WTC11 (cell line): ENCODE measurements at regions not wholly inside any gene's neighbourhood (a gene's known extent, or its start where the extent isn't known, plus 50 kb on each side); places are given as distances from the start of the nearest gene placed in this dataset.

ENCODE experiments used
- ATAC-seq: fragments of 200-7000 bp; cut with Tn5 transposase; 2 replicates; pipeline ENCODE4 v1.10.0; 2021; ENCODE audit warnings: mild to moderate bottlenecking, moderate library complexity
- CTCF ChIA-PET: fragments of 300-600 bp; sonication (Branson Sonifier 250); formaldehyde crosslinking; loops from one replicate; lab custom pipeline; 2021; ENCODE audit warnings: antibody characterized with exemption; lab: Charles Lee
- POLR2A ChIA-PET: fragments of 350-600 bp; sonication (Branson Sonifier 250); formaldehyde crosslinking; loops from one replicate; lab custom pipeline; 2021; ENCODE audit warnings: antibody characterized with exemption; lab: Charles Lee
- DNase-seq: peaks from one replicate; pipeline ENCODE4 v3.0.0; 2021; ENCODE audit warnings: low spot score
- H3K27ac Mint-ChIP-seq: 2 replicates; pipeline ENCODE4 v1.8.0; 2021; ENCODE audit warnings: mixed read lengths
- H3K27me3 Mint-ChIP-seq: 2 replicates; pipeline ENCODE4 v1.8.0; 2021; ENCODE audit warnings: low read depth, mild to moderate bottlenecking, moderate library complexity, mixed read lengths
- H3K36me3 Mint-ChIP-seq: 2 replicates; pipeline ENCODE4 v1.8.0; 2021; ENCODE audit warnings: mixed read lengths
- H3K4me1 Mint-ChIP-seq: 2 replicates; pipeline ENCODE4 v1.8.0; 2022; ENCODE audit warnings: mixed read lengths
- H3K4me3 Mint-ChIP-seq: 2 replicates; pipeline ENCODE4 v1.8.0; 2021; ENCODE audit warnings: mild to moderate bottlenecking, moderate library complexity, mixed read lengths
- H3K9me3 Mint-ChIP-seq: 2 replicates; pipeline ENCODE4 v1.8.0; 2021; ENCODE audit warnings: mixed read lengths
- ATF1 ChIP-seq: sonication (generic); formaldehyde crosslinking; IDR thresholded peaks from 2 replicates; pipeline ENCODE4 v1.8.1; 2023; ENCODE audit warnings: mild to moderate bottlenecking, moderate library complexity, missing genetic modification reagents
- EMX1 ChIP-seq: fragments of 250-450 bp; sonication (Bioruptor Pico); IDR thresholded peaks from 2 replicates; pipeline ENCODE4 v1.8.0; 2021; ENCODE audit warnings: mild to moderate bottlenecking
- ERG ChIP-seq: fragments of 250-450 bp; sonication (Bioruptor Pico); IDR thresholded peaks from 2 replicates; pipeline ENCODE4 v1.8.0; 2021; ENCODE audit warnings: mild to moderate bottlenecking
- GTF2I ChIP-seq: fragments of 250-450 bp; sonication (Bioruptor Pico); conservative IDR thresholded peaks from 2 replicates; pipeline ENCODE4 v1.4.0; 2021; ENCODE audit warnings: mild to moderate bottlenecking
- IRF2 ChIP-seq: sonication (generic); formaldehyde crosslinking; IDR thresholded peaks from 2 replicates; pipeline ENCODE4 v1.8.0; 2022; ENCODE audit warnings: low read depth, missing genetic modification reagents, borderline replicate concordance
- MAX ChIP-seq: sonication (generic); formaldehyde crosslinking; IDR thresholded peaks from 2 replicates; pipeline ENCODE4 v1.8.0; 2022; ENCODE audit warnings: mild to moderate bottlenecking, missing genetic modification reagents
- MLX ChIP-seq: sonication (generic); formaldehyde crosslinking; IDR thresholded peaks from 2 replicates; pipeline ENCODE4 v1.8.1; 2023; ENCODE audit warnings: mild to moderate bottlenecking, missing genetic modification reagents, moderate library complexity
- NR1H2 ChIP-seq: sonication (generic); formaldehyde crosslinking; IDR thresholded peaks from 2 replicates; pipeline ENCODE4 v1.9.0; 2021; ENCODE audit warnings: mild to moderate bottlenecking, moderate library complexity, missing genetic modification reagents
- NR2C2 ChIP-seq: sonication (generic); formaldehyde crosslinking; IDR thresholded peaks from 2 replicates; pipeline ENCODE4 v1.8.0; 2022; ENCODE audit warnings: mild to moderate bottlenecking, missing genetic modification reagents
- PREB ChIP-seq: sonication (generic); formaldehyde crosslinking; IDR thresholded peaks from 2 replicates; pipeline ENCODE4 v1.8.1; 2022; ENCODE audit warnings: mild to moderate bottlenecking, missing genetic modification reagents, moderate library complexity, borderline replicate concordance
- PRRX2 ChIP-seq: fragments of 250-450 bp; sonication (Bioruptor Pico); IDR thresholded peaks from 2 replicates; pipeline ENCODE4 v1.8.0; 2021; ENCODE audit warnings: mild to moderate bottlenecking
- RORB ChIP-seq: fragments of 250-450 bp; sonication (Bioruptor Pico); IDR thresholded peaks from 2 replicates; pipeline ENCODE4 v1.9.0; 2021; ENCODE audit warnings: mild to moderate bottlenecking
- TEAD4 ChIP-seq: sonication (generic); formaldehyde crosslinking; IDR thresholded peaks from 2 replicates; pipeline ENCODE4 v1.8.0; 2022; ENCODE audit warnings: mild to moderate bottlenecking, missing genetic modification reagents
- ZNF121 ChIP-seq: sonication (generic); formaldehyde crosslinking; IDR thresholded peaks from 2 replicates; pipeline ENCODE4 v1.8.0; 2023; ENCODE audit warnings: missing genetic modification reagents
- ZNF232 ChIP-seq: sonication (generic); formaldehyde crosslinking; IDR thresholded peaks from 2 replicates; pipeline ENCODE4 v1.8.0; 2022; ENCODE audit warnings: mild to moderate bottlenecking, missing genetic modification reagents
- ZNF263 ChIP-seq: sonication (generic); formaldehyde crosslinking; IDR thresholded peaks from 2 replicates; pipeline ENCODE4 v1.8.1; 2022; ENCODE audit warnings: low read depth, mild to moderate bottlenecking, moderate library complexity, missing genetic modification reagents
- ZNF281 ChIP-seq: sonication (generic); formaldehyde crosslinking; IDR thresholded peaks from 2 replicates; pipeline ENCODE4 v1.8.0; 2023; ENCODE audit warnings: mild to moderate bottlenecking, missing genetic modification reagents
- ZNF423 ChIP-seq: fragments of 250-450 bp; sonication (Bioruptor Pico); IDR thresholded peaks from 2 replicates; pipeline ENCODE4 v2.1.2; 2022; ENCODE audit warnings: mild to moderate bottlenecking, moderate library complexity
- ZSCAN18 ChIP-seq: fragments of 250-450 bp; sonication (Bioruptor Pico); IDR thresholded peaks from 2 replicates; pipeline ENCODE4 v2.1.2; 2022; ENCODE audit warnings: mild to moderate bottlenecking, moderate library complexity
- TF ChIP-seq, protein P1 (sequence below): sonication (generic); formaldehyde crosslinking; IDR thresholded peaks from 2 replicates; pipeline ENCODE4 v1.8.0; 2022; ENCODE audit warnings: mild to moderate bottlenecking, missing genetic modification reagents
- TF ChIP-seq, protein P2 (sequence below): sonication (generic); formaldehyde crosslinking; conservative IDR thresholded peaks from 2 replicates; pipeline ENCODE4 v1.8.1; 2022; ENCODE audit warnings: mild to moderate bottlenecking, missing genetic modification reagents

- TF ChIP-seq, protein P1, sequence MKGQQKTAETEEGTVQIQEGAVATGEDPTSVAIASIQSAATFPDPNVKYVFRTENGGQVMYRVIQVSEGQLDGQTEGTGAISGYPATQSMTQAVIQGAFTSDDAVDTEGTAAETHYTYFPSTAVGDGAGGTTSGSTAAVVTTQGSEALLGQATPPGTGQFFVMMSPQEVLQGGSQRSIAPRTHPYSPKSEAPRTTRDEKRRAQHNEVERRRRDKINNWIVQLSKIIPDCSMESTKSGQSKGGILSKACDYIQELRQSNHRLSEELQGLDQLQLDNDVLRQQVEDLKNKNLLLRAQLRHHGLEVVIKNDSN (CRISPR knock-in tag), result no peak
- TF ChIP-seq PREB (CRISPR knock-in tag), result no peak
- TF ChIP-seq TEAD4, result no peak
- no peak for TF ChIP-seq PRRX2
- TF ChIP-seq GTF2I (CRISPR knock-in tag), result no peak
- TF ChIP-seq ATF1 (CRISPR knock-in tag), result no peak
- TF ChIP-seq ZSCAN18 (CRISPR knock-in tag), result no peak
Measured at GRCh38 chr18:60060578-60060977, 160.8 kb downstream of the PMAIP1 start (continued).

DNA sequence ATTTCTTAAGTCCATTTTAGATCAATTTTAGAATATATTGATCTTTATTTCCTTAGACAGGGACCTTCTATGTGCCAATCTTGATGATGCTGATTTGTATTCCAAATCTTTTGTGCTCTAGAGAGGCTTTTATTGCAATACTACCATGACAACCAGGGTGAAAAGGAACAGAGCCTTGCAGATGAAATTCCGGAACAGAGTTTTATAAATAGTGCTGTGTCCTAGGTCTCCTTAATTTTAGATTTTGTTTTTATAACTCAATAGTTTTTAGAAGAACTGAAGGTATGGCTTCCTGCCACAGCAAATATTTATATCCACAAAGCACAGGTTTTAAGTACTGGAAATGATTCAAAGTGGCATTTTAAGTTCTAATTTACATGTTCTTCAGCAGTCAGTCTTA is 160.2 kb downstream of the PMAIP1 start:
- peaks cover 16% of the 10 kb centered on the region for H3K4me1 Mint-ChIP-seq
- TF ChIP-seq ZNF263 (CRISPR knock-in tag), result no peak
- TF ChIP-seq, all 79 proteins: peak for 0
- H3K27ac Mint-ChIP-seq, result no peak overlapping the region
- peaks cover 41% of the 10 kb centered on the region for H3K9me3 Mint-ChIP-seq
- DNase-seq (no peak), ATAC-seq (no peak)
- H3K36me3 Mint-ChIP-seq, result peaks cover 18% of the 10 kb centered on the region
- ChIA-PET POLR2A (no interaction called here), CTCF (no interaction called here)
- H3K27me3 Mint-ChIP-seq, result peaks cover 3% of the 10 kb centered on the region
- no peak overlapping the region for H3K4me3 Mint-ChIP-seq

- peaks cover 16% of the 10 kb centered on the region for H3K36me3 Mint-ChIP-seq
- no peak overlapping the region for H3K27ac Mint-ChIP-seq
- peaks cover 3% of the 10 kb centered on the region for H3K27me3 Mint-ChIP-seq
- CTCF ChIA-PET, result no interaction called here
- ATAC-seq, result no peak
- DNase-seq, result no peak
- POLR2A ChIA-PET, result no interaction called here
- peaks cover 10% of the 10 kb centered on the region for H3K4me1 Mint-ChIP-seq
- TF ChIP-seq MAX (no peak), ZNF121 (CRISPR knock-in tag) (no peak), IRF2 (CRISPR knock-in tag) (no peak)
- TF ChIP-seq, protein P2, sequence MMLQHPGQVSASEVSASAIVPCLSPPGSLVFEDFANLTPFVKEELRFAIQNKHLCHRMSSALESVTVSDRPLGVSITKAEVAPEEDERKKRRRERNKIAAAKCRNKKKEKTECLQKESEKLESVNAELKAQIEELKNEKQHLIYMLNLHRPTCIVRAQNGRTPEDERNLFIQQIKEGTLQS (CRISPR knock-in tag), result no peak
- no peak overlapping the region for H3K4me3 Mint-ChIP-seq
- peaks cover 36% of the 10 kb centered on the region for H3K9me3 Mint-ChIP-seq
Measured at GRCh38 chr18:60059216-60059615, 159.4 kb downstream of the PMAIP1 start.

- Mint-ChIP-seq H3K9me3 (peaks cover 34% of the 10 kb centered on the region), H3K27ac (no peak overlapping the region), H3K36me3 (peaks cover 27% of the 10 kb centered on the region), H3K27me3 (peaks cover 3% of the 10 kb centered on the region), H3K4me1 (peaks cover 12% of the 10 kb centered on the region), H3K4me3 (no peak overlapping the region)
- ATAC-seq (peak; percentile 59), DNase-seq (no peak)
- TF ChIP-seq NR1H2 (CRISPR knock-in tag) (no peak), EMX1 (CRISPR knock-in tag) (no peak), MLX (CRISPR knock-in tag) (no peak), ZNF121 (CRISPR knock-in tag) (no peak), ZNF281 (no peak), ZNF423 (CRISPR knock-in tag) (no peak), ZNF232 (CRISPR knock-in tag) (no peak), NR2C2 (CRISPR knock-in tag) (no peak), ERG (CRISPR knock-in tag) (no peak), RORB (CRISPR knock-in tag) (no peak)
- TF ChIP-seq, protein P1 (CRISPR knock-in tag), result no peak
- ChIA-PET POLR2A (no interaction called here), CTCF (no interaction called here)
Measured at GRCh38 chr18:60053747-60054304, 154.0 kb downstream of the PMAIP1 start.
